HG03565 (cell line): ENCODE measurements at regions not wholly inside any gene's neighbourhood (a gene's known extent, or its start where the extent isn't known, plus 50 kb on each side); places are given as distances from the start of the nearest gene placed in this dataset.
"Not testable (repeated sequence)": the region's sequence is repeated elsewhere in the genome, so short reads cannot be mapped to it uniquely, and the experiment has no call there.

ENCODE experiments used
- ATAC-seq: cut with Tn5 transposase; IDR thresholded peaks from one replicate; pipeline ENCODE4 v1.9.1; 2021; ENCODE audit warnings: mild to moderate bottlenecking, moderate library complexity; ENCODE audit not compliant: unreplicated experiment

DNA sequence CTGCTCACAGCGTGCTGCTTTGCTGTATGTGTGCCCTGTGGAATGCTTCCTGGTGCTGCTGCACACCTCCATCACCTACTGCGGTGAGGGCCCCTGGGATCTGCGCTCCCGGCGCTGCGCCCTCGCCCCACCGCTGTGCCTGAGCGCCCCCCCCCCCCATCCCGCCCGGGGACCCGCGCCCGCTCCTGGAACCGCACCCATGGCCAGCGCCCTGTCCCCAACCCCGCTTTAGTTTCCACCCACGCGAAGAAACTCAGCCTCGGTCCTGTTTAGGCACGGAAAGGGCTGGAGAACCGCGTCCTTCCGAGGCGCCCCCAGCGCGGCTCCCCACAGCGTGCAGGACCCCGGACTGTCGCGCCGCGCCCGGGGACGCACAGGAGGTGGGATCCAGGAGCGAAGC is 265.5 kb downstream of the POTEB3 start:
- not testable (repeated sequence) for ATAC-seq

DNA sequence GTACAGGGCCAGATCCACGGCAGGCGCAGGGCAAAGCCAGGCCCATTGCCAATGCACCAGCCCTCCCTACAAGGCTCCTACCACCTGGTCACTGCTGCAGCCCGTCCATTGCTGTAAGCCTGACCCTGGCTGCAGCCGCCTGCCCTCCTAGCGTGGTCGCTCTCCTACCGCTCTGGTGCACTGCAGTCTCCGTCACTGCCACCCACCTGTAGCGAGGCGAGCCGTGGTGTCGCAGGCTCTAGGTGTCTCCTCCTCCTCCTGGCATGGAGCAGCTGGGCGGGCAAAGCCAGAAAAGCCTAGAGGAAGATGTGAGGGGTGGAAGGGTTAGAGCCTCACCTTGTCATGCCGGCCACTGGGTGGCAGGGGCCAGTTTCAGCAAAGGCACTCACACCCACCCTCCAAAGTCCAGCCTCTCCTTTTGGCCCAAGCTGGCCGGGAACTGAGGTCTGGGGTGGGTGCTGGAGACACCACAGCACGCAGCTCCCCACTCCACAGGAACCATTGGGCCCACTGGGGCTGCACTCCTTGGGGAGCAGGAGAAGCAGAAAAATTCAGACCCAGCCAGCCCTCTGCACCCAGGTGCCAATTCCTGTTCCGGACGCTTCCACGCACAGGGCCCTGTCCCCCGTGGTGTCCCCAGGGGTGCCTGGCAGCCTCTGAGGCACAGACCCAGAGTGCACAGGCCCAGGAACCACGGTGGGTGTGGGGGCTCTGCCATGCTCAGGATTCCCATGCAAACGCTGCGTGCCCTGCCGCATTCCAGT is 285.3 kb upstream of the POTEB2 start:
- not testable (repeated sequence) for ATAC-seq

DNA sequence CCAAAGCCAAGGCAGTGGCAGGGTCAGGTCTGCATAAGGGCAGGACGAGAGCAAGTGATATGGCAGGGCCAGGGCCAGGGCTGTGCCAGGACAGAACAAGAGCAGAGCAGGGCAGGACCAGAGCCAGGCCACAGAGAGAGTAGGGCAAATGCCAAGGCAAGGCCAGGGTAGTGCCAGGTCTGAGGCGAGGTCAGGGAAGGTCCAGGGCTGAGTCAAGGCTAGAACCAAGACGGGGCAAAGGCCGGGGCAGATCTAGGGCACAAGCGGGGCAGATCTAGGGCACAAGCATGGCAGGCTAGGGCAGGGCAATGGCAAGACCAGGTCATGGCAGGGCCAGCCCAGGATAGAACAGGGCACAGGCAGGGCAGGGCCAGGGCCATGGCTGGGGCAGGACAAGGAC is 282.0 kb upstream of the POTEB2 start:
- ATAC-seq = not testable (repeated sequence)

DNA sequence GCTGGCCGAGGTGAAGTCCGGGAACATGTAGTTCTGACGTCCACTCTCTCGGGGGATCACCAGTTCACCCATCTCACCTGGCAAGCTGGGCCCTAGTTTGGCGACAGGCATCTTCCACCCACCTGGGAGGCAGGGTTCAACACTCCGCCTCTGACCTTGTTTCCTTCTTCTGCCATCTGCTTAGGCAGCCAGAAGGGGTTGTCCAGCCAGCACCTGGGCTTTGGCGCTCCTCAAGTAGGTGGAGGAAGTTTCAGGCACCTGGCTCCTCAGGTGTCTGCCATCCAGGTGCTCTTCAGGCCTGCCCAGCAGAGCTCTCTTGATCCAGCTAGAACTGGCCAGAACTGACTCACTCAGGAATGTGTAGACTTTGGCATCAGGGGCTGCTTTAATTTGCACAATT is 267.8 kb upstream of the POTEB2 start:
- not testable (repeated sequence) for ATAC-seq

DNA sequence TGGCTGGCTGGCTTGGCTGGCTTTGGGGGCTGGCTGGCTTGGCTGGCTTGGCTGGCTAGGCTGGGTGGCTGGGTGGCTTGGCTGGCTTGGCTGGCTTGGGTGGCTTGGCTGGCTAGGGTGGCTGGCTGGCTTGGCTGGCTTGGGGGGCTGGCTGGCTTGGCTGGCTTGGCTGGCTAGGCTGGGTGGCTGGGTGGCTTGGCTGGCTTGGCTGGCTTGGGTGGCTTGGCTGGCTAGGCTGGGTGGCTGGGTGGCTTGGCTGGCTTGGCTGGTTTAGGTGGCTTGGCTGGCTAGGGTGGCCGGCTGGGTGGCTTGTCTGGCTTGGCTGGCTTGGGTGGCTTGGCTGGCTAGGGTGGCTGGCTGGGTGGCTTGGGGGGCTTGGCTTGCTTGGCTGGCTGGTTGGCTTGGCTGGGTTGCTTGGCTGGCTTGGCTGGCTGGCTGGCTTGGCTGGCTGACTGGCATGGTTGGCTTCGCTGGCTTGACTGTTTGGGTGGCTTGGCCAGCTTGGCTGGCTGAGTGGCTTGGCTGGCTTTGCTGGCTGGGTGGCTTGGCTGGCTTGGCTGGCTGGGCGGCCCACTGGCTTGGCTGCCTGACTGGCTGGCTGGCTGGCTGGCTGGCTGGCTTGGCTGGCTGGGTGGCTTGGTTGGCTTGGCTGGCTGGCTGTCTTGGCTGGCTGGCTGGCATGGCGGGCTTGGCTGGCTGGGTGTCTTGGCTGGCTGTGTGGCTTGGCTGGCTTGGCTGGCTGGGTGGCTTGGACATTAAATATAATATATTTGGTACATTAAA is 246.3 kb upstream of the POTEB2 start:
- not testable (repeated sequence) for ATAC-seq

DNA sequence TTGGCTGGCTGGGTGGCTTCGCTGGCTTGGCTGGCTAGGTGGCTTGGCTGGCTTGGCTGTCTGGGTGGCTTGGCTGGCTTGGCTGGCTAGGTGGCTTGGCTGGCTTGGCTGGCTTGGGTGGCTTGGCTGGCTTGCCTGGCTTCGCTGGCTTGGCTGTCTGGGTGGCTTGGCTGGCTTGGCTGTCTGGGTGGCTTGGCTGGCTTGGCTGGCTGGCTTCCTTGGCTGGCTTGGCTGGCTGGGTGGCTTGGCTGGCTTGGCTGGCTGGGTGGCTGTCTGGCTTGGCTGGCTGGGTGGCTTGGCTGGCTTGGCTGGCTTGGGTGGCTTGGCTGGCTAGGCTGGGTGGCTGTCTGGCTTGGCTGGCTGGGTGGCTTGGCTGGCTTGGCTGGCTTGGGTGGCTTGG is 245.7 kb upstream of the POTEB2 start:
- ATAC-seq = not testable (repeated sequence)

DNA sequence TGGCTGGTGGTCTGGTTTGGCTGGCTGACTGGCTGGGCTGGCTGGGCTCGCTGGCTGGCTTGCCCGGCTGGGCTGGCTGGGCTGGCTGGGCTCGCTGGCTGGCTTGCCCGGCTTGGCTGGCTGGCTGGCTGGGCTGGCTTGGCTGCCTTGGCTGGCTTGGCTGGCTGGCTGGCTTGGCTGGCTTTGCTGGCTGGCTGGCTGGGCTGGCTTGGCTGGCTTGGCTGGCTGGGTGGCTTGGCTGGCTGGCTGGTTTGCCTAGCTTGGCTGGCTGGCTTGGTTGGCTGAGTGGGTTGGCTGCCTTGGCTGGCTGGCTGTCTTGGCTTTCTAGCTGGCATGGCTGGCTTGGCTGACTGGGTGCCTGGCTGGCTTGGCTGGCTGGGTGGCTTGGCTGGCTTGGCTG is 245.1 kb upstream of the POTEB2 start:
- not testable (repeated sequence) for ATAC-seq

DNA sequence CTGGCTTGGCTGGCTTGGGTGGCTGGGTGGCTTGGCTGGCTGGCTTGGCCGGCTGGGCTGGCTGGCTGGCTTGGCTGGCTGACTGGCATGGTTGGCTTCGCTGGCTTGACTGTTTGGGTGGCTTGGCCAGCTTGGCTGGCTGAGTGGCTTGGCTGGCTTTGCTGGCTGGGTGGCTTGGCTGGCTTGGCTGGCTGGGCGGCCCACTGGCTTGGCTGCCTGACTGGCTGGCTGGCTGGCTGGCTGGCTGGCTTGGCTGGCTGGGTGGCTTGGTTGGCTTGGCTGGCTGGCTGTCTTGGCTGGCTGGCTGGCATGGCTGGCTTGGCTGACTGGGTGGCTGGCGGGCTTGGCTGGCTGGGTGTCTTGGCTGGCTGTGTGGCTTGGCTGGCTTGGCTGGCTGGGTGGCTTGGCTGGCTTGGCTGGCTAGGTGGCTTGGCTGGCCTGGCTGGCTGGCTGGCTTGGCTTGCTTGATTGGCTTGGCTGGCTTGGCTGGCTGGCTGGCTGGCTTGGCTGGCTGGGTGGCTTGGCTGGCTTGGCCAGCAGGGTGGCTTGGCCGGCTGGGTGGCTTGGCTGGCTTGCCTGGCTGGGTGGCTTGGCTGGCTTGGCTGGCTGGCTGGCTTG is 244.2 kb upstream of the POTEB2 start:
- not testable (repeated sequence) for ATAC-seq

DNA sequence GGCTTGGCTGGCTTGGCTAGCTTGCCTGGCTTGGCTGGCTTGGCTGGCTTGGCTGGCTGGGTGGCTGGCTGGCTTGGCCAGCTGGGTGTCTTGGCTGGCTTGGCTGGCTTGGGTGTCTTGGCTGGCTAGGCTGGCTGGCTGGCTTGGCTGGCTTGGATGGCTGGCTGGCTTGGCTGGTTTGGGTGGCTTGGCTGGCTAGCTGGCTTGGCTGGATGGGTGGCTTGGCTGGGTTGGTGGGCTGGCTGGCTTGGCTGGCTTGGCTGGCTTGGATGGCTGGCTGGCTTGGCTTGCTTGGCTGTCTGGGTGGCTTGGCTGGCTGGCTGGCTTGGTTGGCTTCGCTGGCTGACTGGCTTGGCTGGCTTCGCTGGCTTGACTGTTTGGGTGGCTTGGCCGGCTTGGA is 242.3 kb upstream of the POTEB2 start:
- not testable (repeated sequence) for ATAC-seq

DNA sequence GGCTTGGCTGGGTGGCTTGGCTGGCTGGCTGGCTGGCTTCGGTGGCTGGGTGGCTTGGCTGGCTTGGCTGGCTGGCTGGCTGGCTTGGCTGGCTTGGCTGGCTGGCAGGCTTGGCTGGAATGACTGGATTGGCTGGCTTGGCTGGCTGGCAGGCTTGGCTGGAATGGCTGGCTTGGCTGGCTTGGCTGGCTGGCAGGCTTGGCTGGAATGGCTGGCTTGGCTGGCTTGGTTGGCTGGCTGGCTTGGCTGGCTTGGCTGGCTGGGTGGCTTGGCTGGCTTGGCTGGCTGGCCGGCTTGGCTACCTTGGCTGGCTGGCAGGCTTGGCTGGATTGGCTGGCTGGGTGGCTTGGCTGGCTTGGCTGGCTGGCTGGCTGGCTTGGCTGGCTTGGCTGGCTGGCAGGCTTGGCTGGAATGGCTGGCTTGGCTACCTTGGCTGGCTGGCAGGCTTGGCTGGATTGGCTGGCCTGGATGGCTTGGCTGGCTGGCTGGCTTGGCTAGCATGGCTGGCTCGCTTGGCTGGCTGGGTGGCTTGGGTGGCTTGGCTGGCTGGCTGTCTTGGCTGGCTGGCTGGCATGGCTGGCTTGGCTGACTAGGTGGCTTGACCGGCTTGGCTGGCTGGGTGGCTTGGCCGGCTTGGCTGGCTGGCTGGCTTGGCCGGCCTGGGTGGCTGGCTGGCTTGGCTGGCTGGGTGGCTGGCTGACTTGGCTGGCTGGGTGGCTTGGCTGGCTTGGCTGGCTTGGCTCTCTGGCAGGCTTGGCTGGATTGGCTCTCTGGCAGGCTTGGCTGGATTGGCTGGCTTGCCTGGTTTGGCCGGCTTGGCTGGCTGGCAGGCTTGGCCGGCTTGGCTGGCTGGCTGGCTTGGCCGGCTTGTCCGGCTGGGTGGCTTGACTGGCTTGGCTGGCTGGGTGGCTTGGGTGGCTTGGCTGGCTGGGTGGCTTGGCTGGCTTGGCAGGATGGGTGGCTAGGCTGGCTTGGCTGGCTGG is 241.6 kb upstream of the POTEB2 start:
- not testable (repeated sequence) for ATAC-seq

DNA sequence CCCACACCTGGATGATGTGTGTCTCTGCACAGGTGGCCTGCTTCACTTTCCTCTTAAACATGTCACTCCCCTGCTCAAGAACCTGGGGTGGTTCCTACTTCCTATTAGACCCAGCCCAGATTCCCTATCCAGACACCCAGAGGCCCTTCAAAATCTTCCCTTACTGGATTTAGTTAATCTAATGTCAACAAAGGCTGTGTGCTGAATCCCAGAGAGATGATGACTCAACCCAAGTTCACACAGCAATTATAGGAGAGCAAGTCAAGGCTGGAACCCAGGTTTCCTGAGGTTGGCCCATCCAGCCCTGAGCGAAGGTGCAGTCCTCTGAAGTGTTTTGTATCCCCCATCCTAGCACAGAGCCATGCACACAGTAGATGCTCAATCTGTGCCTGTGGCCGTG is 230.5 kb upstream of the POTEB2 start:
- ATAC-seq = not testable (repeated sequence)

DNA sequence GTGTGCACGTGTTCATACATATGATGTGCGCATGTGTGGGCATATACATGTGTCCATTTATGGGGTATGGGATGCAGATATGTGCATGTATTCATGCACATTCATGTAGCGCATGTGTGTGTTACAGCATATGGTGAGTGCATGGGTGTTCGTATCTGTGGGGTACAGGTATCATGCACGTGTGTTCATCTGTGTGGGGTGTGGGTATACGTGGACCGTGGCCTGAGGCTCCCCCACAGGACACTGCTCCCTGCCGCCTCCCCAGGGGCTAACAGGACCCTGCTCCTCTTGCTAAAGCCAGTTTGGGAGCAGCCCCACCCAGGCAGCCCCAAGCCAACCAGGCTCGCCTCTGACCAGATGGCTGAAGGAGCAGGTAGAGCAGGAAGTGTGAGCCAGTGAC is 213.4 kb upstream of the POTEB2 start:
- ATAC-seq = not testable (repeated sequence)

DNA sequence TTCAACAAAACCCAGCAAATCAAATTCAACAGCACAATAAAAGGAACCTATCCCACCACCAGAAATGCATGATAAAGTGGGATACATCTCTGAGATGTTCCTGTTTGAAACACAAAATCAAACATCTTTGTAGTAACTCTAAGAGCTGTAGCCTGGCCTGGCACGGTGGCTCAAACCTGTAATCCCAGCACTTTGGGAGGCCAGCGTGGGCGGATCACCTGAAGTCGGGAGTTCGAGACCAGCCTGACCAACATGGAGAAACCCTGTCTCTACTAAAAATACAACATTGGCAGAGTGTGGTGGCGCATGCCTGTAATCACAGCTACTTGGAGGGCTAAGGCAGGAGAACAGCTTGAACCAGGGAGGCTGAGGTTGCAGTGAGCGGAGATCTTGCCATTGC is 202.8 kb upstream of the POTEB2 start:
- not testable (repeated sequence) for ATAC-seq

DNA sequence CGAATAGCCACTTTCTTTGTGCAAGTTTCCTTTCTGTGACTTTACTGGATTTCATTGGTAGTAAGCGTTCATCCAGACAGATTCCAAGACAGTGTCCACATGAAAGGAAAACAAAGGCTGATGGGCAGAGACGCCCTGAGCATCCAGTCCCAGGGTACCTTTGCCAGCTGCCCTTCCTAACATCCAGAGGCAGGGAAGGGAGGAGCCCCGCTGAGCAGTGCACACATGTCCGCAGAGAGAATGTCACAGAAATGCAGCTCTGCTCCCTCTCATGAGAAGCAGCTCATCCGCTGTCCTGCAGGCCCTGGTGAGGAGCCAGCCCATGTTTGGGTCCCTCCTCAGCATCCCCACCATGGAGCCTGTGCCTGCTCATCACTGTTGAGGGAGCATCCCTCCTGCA is 197.4 kb upstream of the POTEB2 start:
- ATAC-seq = not testable (repeated sequence)

DNA sequence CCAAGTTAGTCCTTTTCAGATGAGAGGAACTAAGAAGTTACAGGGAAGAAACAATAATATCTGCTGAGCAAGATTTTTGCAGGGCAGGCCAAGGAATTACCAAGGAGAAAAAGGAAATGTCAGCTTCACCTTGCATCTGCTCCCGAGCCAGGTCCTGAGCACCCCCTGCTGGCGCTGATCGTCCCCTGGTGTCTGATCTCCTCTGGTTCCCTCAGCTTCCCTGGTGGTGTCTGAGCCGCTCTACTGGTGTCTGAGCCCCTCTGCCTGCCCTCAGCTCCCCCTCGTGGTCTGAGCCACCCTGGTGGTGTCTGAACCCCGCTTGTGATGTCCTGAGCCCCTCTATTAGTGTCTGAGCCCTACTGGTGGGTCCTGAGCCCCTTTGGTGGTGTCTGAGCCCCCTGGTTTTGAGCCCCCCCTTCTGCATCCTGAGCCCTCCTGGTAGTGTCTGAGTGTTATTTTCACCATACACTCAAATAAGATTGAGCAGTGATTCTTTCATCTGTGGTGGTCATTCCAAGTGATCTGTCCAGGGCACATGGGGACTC is 196.6 kb upstream of the POTEB2 start:
- not testable (repeated sequence) for ATAC-seq

DNA sequence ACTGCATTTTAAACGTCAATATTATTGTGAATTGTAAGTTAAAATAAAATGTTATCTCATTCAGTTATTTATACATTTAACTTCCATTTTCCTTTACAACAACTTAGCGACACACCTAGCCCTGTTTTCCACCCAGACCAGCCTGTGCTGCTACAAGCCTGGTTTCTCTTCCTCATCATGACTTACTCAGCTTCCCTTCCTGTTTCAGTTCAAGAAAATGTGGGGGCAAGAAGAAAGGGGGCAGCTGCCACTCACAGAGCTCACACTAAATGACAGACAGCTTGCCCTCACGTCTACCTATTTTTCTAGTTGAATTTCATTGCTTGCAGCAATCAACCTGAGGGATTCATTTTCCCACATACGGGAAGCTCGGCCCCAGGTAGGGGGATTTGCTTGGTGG is 185.8 kb upstream of the POTEB2 start:
- not testable (repeated sequence) for ATAC-seq

DNA sequence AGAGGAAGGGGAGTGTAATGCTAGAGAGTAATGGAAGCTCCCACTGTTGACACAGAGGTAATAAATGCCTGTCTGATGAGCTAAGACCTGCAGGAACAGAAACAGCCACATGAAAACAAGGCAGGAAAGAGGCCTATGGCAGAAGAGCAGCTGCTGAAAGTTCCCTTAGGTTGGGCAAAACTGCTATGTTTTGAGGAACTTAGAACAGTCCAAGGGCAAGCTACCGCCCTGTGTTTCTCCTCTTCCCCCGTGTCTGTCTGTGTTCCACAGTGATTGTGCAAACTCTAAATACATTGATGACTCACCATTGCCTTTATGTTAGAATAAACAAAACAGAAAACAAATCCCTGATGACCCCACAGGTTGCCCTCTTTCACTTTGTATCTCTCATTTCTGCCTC is 165.6 kb upstream of the POTEB2 start:
- not testable (repeated sequence) for ATAC-seq

DNA sequence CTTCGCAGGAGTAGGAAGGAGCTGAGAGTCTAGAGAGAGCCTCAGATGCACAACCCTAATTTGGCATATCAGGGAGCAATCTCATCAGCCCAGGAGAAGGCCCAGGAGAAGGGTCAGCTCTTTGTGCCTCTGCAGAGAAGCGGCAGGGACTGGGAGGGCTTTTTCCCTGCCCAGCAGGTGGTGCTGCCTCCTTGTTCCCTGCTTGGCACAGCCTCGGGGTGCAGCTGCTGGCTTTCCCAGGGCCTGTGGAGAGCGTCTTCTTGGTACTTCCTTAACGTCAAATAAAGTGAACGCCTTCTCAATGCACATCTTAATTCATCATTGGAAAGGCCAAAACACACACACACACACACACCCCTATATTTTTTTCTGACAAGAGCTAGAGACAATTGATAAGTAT is 162.9 kb upstream of the POTEB2 start:
- ATAC-seq = not testable (repeated sequence)

DNA sequence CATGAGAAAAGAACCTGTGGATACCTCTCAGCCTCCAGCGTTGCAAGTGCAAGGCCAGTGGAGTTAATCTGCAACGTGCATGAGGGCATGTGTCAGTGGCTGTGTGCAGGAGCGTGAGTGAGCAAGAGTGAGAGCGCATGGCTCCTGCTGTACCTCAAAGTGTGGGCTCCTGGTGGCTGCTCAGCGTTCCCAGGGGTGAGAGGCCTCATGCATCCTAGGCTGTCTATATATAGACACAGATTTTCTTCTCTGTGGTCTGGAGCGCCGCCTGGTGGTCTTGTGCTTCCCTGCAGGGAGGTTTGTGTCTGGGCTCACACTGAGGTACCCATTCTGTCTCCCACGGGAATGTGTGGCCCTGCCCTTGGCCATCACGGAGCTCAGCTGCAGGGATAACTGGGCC is 161.8 kb upstream of the POTEB2 start:
- ATAC-seq = not testable (repeated sequence)

DNA sequence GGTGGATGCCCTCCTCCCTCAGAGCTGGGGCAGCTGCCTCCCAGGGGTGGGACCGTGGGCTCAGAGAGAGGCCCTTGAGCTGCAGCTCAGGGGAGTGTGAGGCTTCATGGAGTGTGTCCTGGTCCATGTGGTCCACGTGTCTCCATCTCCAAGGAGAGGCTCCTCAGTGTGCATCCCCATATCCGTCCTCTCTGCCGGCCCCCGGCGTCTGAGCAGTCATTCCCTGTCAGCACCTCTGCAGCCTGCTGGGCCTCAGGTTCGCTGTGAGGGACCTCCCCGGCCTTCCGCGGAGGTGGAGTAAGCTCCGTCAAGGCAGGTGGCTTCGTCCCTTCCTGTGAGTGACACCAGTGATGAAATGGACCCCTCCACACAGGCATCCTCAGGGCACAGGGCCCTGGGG is 160.7 kb upstream of the POTEB2 start:
- ATAC-seq = not testable (repeated sequence)
